OCI-M2 (cell line): ENCODE measurements at regions not wholly inside any gene's neighbourhood (a gene's known extent, or its start where the extent isn't known, plus 50 kb on each side); places are given as distances from the start of the nearest gene placed in this dataset.
"Not testable (repeated sequence)": the region's sequence is repeated elsewhere in the genome, so short reads cannot be mapped to it uniquely, and the experiment has no call there.

Experiments
- DNase-seq: peaks from one replicate; lab custom pipeline; 2025; ENCODE audit not compliant: unreplicated experiment; lab: John Stamatoyannopoulos, UW

GRCh38 chr20:22842793-22843192, 192.3 kb upstream of the SSTR4 start:
- no peak for DNase-seq

GRCh38 chr20:22844959-22845358, 190.2 kb upstream of the SSTR4 start:
- no peak for DNase-seq

GRCh38 chr20:22846863-22847262, 188.2 kb upstream of the SSTR4 start:
- no peak for DNase-seq

- no peak for DNase-seq
Observed at GRCh38 chr20:22848364-22848763, 186.7 kb upstream of the SSTR4 start.

GRCh38 chr20:22851679-22852346, 183.3 kb upstream of the SSTR4 start:
- DNase-seq: not testable (repeated sequence)

GRCh38 chr20:22861231-22861980, 173.7 kb upstream of the SSTR4 start:
- no peak for DNase-seq

GRCh38 chr20:22861990-22862389, 173.1 kb upstream of the SSTR4 start:
- no peak for DNase-seq

- DNase-seq: no peak
Observed at GRCh38 chr20:22862671-22863230, 172.4 kb upstream of the SSTR4 start.

- DNase-seq: no peak
Observed at GRCh38 chr20:22863826-22864225, 171.3 kb upstream of the SSTR4 start.

- DNase-seq: no peak
Observed at GRCh38 chr20:22866812-22867341, 168.2 kb upstream of the SSTR4 start.

- DNase-seq: no peak
Observed at GRCh38 chr20:22878166-22878565, 156.9 kb upstream of the SSTR4 start.

GRCh38 chr20:22880277-22880676, 154.8 kb upstream of the SSTR4 start:
- DNase-seq: no peak

GRCh38 chr20:22887796-22888195, 147.3 kb upstream of the SSTR4 start:
- DNase-seq: no peak

- DNase-seq: no peak
Observed at GRCh38 chr20:22890594-22891300, 144.4 kb upstream of the SSTR4 start.

- no peak for DNase-seq
Observed at GRCh38 chr20:22901164-22901563, 133.9 kb upstream of the SSTR4 start.

- no peak for DNase-seq
Observed at GRCh38 chr20:22901921-22902320, 133.2 kb upstream of the SSTR4 start.

GRCh38 chr20:22904386-22904785, 130.7 kb upstream of the SSTR4 start:
- DNase-seq: no peak

- DNase-seq: no peak
Observed at GRCh38 chr20:22904905-22905304, 130.2 kb upstream of the SSTR4 start.

- no peak for DNase-seq
Observed at GRCh38 chr20:22905658-22906057, 129.5 kb upstream of the SSTR4 start.

GRCh38 chr20:22908437-22908836, 126.7 kb upstream of the SSTR4 start:
- DNase-seq: no peak

GRCh38 chr20:22908944-22909343, 126.2 kb upstream of the SSTR4 start:
- no peak for DNase-seq
